ENCODE measurements at regions not wholly inside any gene's neighbourhood (a gene's known extent, or its start where the extent isn't known, plus 50 kb on each side); places are given as distances from the start of the nearest gene placed in this dataset.

GRCh38 chr1:83520797-83521196, 478.1 kb downstream of the TTLL7 start:
- no peaks in the 10 kb centered on the region for H3K9me3 ChIP-seq (ENCODE audit: low read length)
- H3K4me3 ChIP-seq (ENCODE audit: low read length) = no peak overlapping the region
- no peak overlapping the region for H3K9ac ChIP-seq (ENCODE audit: low read length)
- H2AFZ ChIP-seq (ENCODE audit: low read length) = no peak overlapping the region
- DNase-seq = no peak
- no peak overlapping the region for H3K27ac ChIP-seq (ENCODE audit: low read length)
- no peaks in the 10 kb centered on the region for H3K4me1 ChIP-seq (ENCODE audit: low read length)
- no peaks in the 10 kb centered on the region for H3K9me2 ChIP-seq (replicated peaks; ENCODE audit: insufficient read depth, low read length)
- H3K4me2 ChIP-seq (ENCODE audit: low read depth, low read length, poor library complexity, severe bottlenecking) = no peak overlapping the region
- no peaks in the 10 kb centered on the region for H3K27me3 ChIP-seq (ENCODE audit: low read length)
- H3K79me2 ChIP-seq (ENCODE audit: low read length) = no peaks in the 10 kb centered on the region
- H4K20me1 ChIP-seq (ENCODE audit: insufficient read depth, low read depth, low read length) = no peaks in the 10 kb centered on the region
- H3K36me3 ChIP-seq (ENCODE audit: insufficient read depth, low read length) = no peaks in the 10 kb centered on the region

DNA sequence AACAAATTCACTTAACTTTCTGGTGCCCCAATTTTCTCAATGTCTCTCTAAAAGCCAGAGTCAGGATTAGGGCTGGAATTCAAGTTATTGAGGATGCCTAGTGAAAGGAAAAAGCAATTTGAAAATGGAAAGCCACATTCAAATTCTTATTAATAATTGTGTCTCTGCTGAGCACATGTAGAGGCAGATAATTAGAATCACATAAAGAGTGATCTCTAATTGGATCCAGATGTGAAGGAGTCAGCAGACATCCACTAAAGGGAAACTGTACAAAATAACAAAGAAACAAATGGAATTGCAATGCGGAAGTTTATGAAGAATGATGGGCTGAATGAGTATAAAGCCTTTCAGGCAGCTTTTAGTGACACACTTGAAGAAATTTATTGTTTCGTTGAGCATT, 482.6 kb downstream of the TTLL7 start:
- Histone ChIP-seq H3K36me3 (ENCODE audit: insufficient read depth, low read length) (no peaks in the 10 kb centered on the region), H3K4me3 (ENCODE audit: low read length) (no peak overlapping the region), H3K9ac (ENCODE audit: low read length) (no peak overlapping the region), H3K9me3 (ENCODE audit: low read length) (no peaks in the 10 kb centered on the region), H2AFZ (ENCODE audit: low read length) (no peak overlapping the region), H3K27ac (ENCODE audit: low read length) (no peak overlapping the region), H3K9me2 (replicated peaks; ENCODE audit: insufficient read depth, low read length) (no peaks in the 10 kb centered on the region), H3K4me1 (ENCODE audit: low read length) (no peaks in the 10 kb centered on the region), H4K20me1 (ENCODE audit: insufficient read depth, low read depth, low read length) (no peaks in the 10 kb centered on the region), H3K4me2 (ENCODE audit: low read depth, low read length, poor library complexity, severe bottlenecking) (no peak overlapping the region), H3K79me2 (ENCODE audit: low read length) (no peaks in the 10 kb centered on the region), H3K27me3 (ENCODE audit: low read length) (no peaks in the 10 kb centered on the region)
- DNase-seq = no peak

GRCh38 chr1:83515578-83516154, 483.3 kb downstream of the TTLL7 start:
- no peaks in the 10 kb centered on the region for H3K27me3 ChIP-seq (ENCODE audit: low read length)
- no peaks in the 10 kb centered on the region for H3K79me2 ChIP-seq (ENCODE audit: low read length)
- no peak for DNase-seq

DNA sequence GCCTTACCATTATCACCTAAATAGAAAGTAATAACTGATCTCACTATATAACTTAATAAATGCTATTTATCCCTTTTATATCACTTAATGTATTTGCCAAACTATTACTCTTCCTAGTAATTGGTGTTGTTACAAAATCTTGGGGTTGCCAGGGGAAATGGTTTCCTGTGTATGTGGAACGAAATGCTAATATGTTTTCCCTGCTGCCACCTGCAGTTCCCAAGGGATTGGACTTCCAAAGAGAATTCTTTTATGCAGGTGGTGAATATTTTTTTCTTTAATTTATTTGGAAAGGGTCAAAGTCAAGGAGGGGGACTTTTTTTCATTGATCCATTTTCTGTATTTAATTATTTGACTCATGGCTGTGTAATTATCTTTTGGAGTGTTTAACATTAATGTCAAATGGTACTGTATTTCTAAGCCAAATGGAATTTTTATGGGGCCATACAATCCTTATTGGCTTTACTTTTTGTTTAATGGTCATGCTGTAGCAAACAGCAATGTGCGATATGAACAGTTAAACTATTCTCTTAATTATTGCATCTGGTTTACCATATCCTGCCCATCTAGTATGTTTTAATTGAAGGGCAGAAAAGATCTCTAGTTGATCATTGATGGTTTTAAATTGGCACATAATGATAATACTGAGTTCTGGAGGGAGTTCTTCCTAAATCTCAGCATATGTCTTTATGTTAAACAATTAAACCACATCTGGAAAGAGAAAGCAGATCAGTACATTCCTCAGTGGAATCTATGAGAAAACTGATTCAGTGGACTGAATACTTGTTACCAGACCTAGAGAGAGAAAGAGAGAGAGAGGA, 486.3 kb downstream of the TTLL7 start:
- no peak overlapping the region for H2AFZ ChIP-seq (ENCODE audit: low read length)
- no peaks in the 10 kb centered on the region for H3K36me3 ChIP-seq (ENCODE audit: insufficient read depth, low read length)
- H3K9me3 ChIP-seq (ENCODE audit: low read length) = no peaks in the 10 kb centered on the region
- no peak for DNase-seq
- no peaks in the 10 kb centered on the region for H4K20me1 ChIP-seq (ENCODE audit: insufficient read depth, low read depth, low read length)
- no peaks in the 10 kb centered on the region for H3K9me2 ChIP-seq (replicated peaks; ENCODE audit: insufficient read depth, low read length)
- H3K4me2 ChIP-seq (ENCODE audit: low read depth, low read length, poor library complexity, severe bottlenecking) = no peak overlapping the region
- H3K4me1 ChIP-seq (ENCODE audit: low read length) = no peaks in the 10 kb centered on the region
- H3K79me2 ChIP-seq (ENCODE audit: low read length) = no peaks in the 10 kb centered on the region
- no peak overlapping the region for H3K9ac ChIP-seq (ENCODE audit: low read length)
- no peak overlapping the region for H3K27ac ChIP-seq (ENCODE audit: low read length)
- no peaks in the 10 kb centered on the region for H3K27me3 ChIP-seq (ENCODE audit: low read length)
- no peak overlapping the region for H3K4me3 ChIP-seq (ENCODE audit: low read length)

More at GRCh38 chr1:83515578-83516154, 483.3 kb downstream of the TTLL7 start:
- H4K20me1 ChIP-seq (ENCODE audit: insufficient read depth, low read depth, low read length) = no peaks in the 10 kb centered on the region
- H3K9me2 ChIP-seq (replicated peaks; ENCODE audit: insufficient read depth, low read length) = no peaks in the 10 kb centered on the region
- H3K4me3 ChIP-seq (ENCODE audit: low read length) = no peak overlapping the region
- H2AFZ ChIP-seq (ENCODE audit: low read length) = no peak overlapping the region
- no peak overlapping the region for H3K27ac ChIP-seq (ENCODE audit: low read length)
- H3K9me3 ChIP-seq (ENCODE audit: low read length) = no peaks in the 10 kb centered on the region
- H3K36me3 ChIP-seq (ENCODE audit: insufficient read depth, low read length) = no peaks in the 10 kb centered on the region
- no peak overlapping the region for H3K9ac ChIP-seq (ENCODE audit: low read length)
- no peak overlapping the region for H3K4me2 ChIP-seq (ENCODE audit: low read depth, low read length, poor library complexity, severe bottlenecking)
- H3K4me1 ChIP-seq (ENCODE audit: low read length) = no peaks in the 10 kb centered on the region

- no peaks in the 10 kb centered on the region for H3K9me3 ChIP-seq (ENCODE audit: low read length)
- no peak overlapping the region for H2AFZ ChIP-seq (ENCODE audit: low read length)
- no peak overlapping the region for H3K4me3 ChIP-seq (ENCODE audit: low read length)
Observed at GRCh38 chr1:83511146-83511726, 487.7 kb downstream of the TTLL7 start.

DNA sequence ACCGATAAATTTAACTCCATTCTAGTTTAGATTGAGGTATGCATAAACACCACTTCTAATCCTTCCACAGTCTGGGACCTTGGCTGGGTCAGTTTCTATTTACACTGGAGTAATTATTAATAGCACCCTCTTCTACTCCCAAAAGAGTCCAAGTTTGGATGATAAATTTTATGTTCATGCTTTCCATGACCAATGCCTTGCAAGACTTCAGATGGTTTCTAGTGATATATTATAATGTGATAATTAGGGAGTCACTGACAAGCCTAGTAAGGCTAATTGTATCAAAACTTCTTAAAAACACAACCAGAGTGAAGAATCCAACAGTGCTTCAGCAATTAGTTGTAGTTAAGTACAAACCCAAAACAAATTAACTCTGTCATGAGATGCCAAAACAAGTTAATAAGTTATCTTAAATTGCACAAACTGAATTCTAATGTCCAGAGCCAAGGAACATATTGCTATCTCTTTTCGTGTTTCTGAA, 489.6 kb downstream of the TTLL7 start:
- Histone ChIP-seq H3K4me3 (ENCODE audit: low read length) (no peak overlapping the region), H3K4me1 (ENCODE audit: low read length) (no peaks in the 10 kb centered on the region), H3K27ac (ENCODE audit: low read length) (no peak overlapping the region), H3K79me2 (ENCODE audit: low read length) (no peaks in the 10 kb centered on the region), H3K4me2 (ENCODE audit: low read depth, low read length, poor library complexity, severe bottlenecking) (no peak overlapping the region), H3K9me3 (ENCODE audit: low read length) (no peaks in the 10 kb centered on the region), H3K9me2 (replicated peaks; ENCODE audit: insufficient read depth, low read length) (no peaks in the 10 kb centered on the region), H3K27me3 (ENCODE audit: low read length) (no peaks in the 10 kb centered on the region), H2AFZ (ENCODE audit: low read length) (no peak overlapping the region), H3K36me3 (ENCODE audit: insufficient read depth, low read length) (no peaks in the 10 kb centered on the region), H3K9ac (ENCODE audit: low read length) (no peak overlapping the region), H4K20me1 (ENCODE audit: insufficient read depth, low read depth, low read length) (no peaks in the 10 kb centered on the region)
- no peak for DNase-seq

More at GRCh38 chr1:83511146-83511726, 487.7 kb downstream of the TTLL7 start:
- no peaks in the 10 kb centered on the region for H3K27me3 ChIP-seq (ENCODE audit: low read length)
- DNase-seq = no peak
- no peaks in the 10 kb centered on the region for H3K4me1 ChIP-seq (ENCODE audit: low read length)
- no peaks in the 10 kb centered on the region for H4K20me1 ChIP-seq (ENCODE audit: insufficient read depth, low read depth, low read length)
- no peaks in the 10 kb centered on the region for H3K79me2 ChIP-seq (ENCODE audit: low read length)
- H3K36me3 ChIP-seq (ENCODE audit: insufficient read depth, low read length) = no peaks in the 10 kb centered on the region
- no peak overlapping the region for H3K9ac ChIP-seq (ENCODE audit: low read length)
- H3K4me2 ChIP-seq (ENCODE audit: low read depth, low read length, poor library complexity, severe bottlenecking) = no peak overlapping the region
- H3K27ac ChIP-seq (ENCODE audit: low read length) = no peak overlapping the region
- no peaks in the 10 kb centered on the region for H3K9me2 ChIP-seq (replicated peaks; ENCODE audit: insufficient read depth, low read length)

GRCh38 chr1:83508485-83509151, 490.3 kb downstream of the TTLL7 start:
- no peaks in the 10 kb centered on the region for H3K9me3 ChIP-seq (ENCODE audit: low read length)
- H3K4me2 ChIP-seq (ENCODE audit: low read depth, low read length, poor library complexity, severe bottlenecking) = no peak overlapping the region
- no peak overlapping the region for H3K27ac ChIP-seq (ENCODE audit: low read length)
- no peaks in the 10 kb centered on the region for H3K36me3 ChIP-seq (ENCODE audit: insufficient read depth, low read length)
- H3K9me2 ChIP-seq (replicated peaks; ENCODE audit: insufficient read depth, low read length) = no peaks in the 10 kb centered on the region
- no peak for DNase-seq
- H3K4me3 ChIP-seq (ENCODE audit: low read length) = no peak overlapping the region
- no peaks in the 10 kb centered on the region for H3K4me1 ChIP-seq (ENCODE audit: low read length)
- no peak overlapping the region for H3K9ac ChIP-seq (ENCODE audit: low read length)
- H3K27me3 ChIP-seq (ENCODE audit: low read length) = no peaks in the 10 kb centered on the region
- H3K79me2 ChIP-seq (ENCODE audit: low read length) = no peaks in the 10 kb centered on the region
- no peaks in the 10 kb centered on the region for H4K20me1 ChIP-seq (ENCODE audit: insufficient read depth, low read depth, low read length)
- no peak overlapping the region for H2AFZ ChIP-seq (ENCODE audit: low read length)

DNA sequence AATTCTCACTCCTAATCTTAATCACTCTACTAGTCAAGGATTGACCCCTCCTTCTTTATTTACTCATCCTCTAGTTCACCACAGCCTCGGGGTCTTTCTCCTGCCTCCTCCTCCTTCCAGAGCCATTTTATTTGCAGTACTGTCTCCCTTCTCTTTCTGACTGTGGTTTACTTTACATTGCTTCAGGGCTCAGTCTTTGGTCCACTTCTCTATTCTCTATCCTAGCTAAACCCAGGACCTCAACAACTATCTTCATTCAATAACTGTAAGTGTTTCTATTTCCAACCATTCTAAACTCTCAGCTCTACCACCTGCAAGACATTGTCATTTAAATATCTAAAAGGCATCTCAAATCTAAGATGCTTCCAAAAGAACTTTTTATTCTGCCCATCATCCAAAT, 493.8 kb downstream of the TTLL7 start:
- Histone ChIP-seq H2AFZ (ENCODE audit: low read length) (no peak overlapping the region), H3K9me2 (replicated peaks; ENCODE audit: insufficient read depth, low read length) (no peaks in the 10 kb centered on the region), H3K4me1 (ENCODE audit: low read length) (no peaks in the 10 kb centered on the region), H3K36me3 (ENCODE audit: insufficient read depth, low read length) (no peaks in the 10 kb centered on the region), H3K4me3 (ENCODE audit: low read length) (no peak overlapping the region), H3K4me2 (ENCODE audit: low read depth, low read length, poor library complexity, severe bottlenecking) (no peak overlapping the region), H3K79me2 (ENCODE audit: low read length) (no peaks in the 10 kb centered on the region), H3K9me3 (ENCODE audit: low read length) (no peaks in the 10 kb centered on the region), H3K9ac (ENCODE audit: low read length) (no peak overlapping the region), H4K20me1 (ENCODE audit: insufficient read depth, low read depth, low read length) (no peaks in the 10 kb centered on the region), H3K27me3 (ENCODE audit: low read length) (no peaks in the 10 kb centered on the region), H3K27ac (ENCODE audit: low read length) (no peak overlapping the region)
- DNase-seq = no peak
